GM20431 (cell line): ENCODE measurements at regions not wholly inside any gene's neighbourhood (a gene's known extent, or its start where the extent isn't known, plus 50 kb on each side); places are given as distances from the start of the nearest gene placed in this dataset.
"Not testable (repeated sequence)": the region's sequence is repeated elsewhere in the genome, so short reads cannot be mapped to it uniquely, and the experiment has no call there.

Experiments
- in situ Hi-C: fragments of 300-500 bp; cut with MseI, MboI; formaldehyde crosslinking; loops from one replicate; pipeline ENCODE4 v1.15.0; 2020; ENCODE audit warnings: low sequenced_read_pairs; ENCODE audit not compliant: unreplicated experiment

- in situ Hi-C loops = no loop called here
Observed at GRCh38 chr13:50595196-50595595, 248.3 kb downstream of the DLEU7 start.

DNA sequence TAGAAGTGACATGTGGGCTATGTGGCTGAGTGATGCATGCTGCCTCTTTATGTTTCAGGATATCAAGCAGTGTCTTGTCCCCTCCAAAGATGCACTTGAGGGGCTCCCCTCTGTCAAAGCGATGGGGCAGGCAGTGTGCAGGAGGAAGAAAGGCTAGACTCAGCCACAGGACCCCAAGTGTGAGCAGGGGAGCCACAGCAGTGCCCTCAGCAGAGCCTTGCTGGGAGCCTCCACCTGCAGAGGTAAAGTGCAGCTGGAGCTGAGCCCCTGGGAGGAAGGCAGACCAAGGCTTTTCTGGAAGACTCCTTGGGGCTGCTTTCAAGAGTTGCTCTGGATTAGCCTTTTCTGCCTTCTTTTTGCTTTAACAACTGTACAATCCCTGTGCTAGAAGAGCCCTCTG, 247.3 kb downstream of the DLEU7 start:
- in situ Hi-C loops = no loop called here

- in situ Hi-C loops = no loop called here
Observed at GRCh38 chr13:50596776-50597203, 246.7 kb downstream of the DLEU7 start.

GRCh38 chr13:50598338-50598737, 245.2 kb downstream of the DLEU7 start:
- in situ Hi-C loops = no loop called here

DNA sequence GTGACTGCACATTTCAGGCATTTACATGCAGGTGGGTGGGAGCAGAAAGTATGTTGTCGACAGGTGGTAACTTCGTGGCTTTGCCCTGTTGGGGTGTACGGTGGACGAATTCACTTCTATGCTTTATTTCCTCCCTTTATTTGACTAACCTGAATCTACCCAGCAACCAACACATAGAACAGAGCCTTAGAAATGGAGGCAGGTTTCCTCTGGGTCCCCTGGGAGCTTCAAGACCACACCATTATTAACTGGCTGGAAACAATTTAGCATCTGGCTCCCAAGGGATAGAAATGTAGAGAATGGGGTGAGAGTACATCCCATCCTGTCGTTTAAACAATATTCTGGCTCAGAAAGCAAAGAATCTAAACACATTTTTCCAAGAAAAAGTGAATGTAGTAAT, 244.4 kb downstream of the DLEU7 start:
- in situ Hi-C loops = no loop called here

GRCh38 chr13:50599927-50600326, 243.6 kb downstream of the DLEU7 start:
- in situ Hi-C loops = no loop called here

DNA sequence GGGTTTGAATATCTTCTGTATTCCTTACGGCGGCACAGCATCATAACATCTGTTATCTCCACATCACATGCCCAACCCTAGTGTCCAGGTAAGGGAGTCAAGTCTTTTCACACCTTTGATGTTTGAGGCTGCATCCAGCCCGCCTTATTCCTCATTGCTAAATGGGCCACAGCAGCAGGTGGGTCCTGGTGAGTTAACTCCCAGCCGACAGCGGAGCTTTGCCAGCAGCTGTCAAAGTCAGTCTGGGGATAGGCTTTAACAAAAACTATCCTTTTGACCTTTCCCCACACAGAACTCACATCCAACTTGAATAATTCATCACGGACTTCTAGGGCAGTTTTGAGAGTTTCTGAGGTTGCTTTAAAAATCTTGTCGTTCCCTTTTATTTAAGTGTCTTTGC, 235.1 kb downstream of the DLEU7 start:
- in situ Hi-C loops = no loop called here

- in situ Hi-C loops = no loop called here
Observed at GRCh38 chr13:50609011-50609410, 234.5 kb downstream of the DLEU7 start.

- in situ Hi-C loops = no loop called here
Observed at GRCh38 chr13:50610238-50610637, 233.3 kb downstream of the DLEU7 start.

DNA sequence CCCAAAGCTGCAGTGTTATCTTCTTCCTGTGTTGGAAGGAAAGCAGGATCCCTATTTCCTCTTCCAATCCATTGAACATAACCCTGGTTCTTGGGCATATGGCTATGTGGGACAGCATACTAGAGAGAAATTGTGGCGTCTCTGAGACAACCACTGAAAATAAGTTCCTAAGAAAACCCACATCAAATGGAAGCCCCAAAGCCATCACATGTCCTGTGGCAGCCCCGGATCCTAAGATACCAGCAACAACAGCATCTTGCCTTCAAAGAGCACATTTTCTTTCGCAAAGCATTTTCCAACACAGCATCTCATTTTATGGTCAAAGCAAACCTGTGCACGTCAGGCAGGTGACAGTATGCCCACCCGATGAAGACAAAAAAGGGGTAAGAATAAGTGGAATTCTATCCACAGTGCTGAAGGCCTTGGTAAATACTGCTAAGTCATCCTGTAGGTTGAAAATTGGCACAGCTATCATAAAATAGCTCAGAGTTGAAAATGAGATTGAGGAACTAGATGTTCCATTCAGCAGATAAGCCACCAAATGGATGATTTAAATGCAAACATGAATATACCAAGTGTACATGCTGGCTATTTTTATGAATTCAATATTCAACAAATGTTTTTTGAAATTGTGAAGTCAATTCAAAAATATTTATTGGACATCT, 232.2 kb downstream of the DLEU7 start:
- in situ Hi-C loops = no loop called here

DNA sequence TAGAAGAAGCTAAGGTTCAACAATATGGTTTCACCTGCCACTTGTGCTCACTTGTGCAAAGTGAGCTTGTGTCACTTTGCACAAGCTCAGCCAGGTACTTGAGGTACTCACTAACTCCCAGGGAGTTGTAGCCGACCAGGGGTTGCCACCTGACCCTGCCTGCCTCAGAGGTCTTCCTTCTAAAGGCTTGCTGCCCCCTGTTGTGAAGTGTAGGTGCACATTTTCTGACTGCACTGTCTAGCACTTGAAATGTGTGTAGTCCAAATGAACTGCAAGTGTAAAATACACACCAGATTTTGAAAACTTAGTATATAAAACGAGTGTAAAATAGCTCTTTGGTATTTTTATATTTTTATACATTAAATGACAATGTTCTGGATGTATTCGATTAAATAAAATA, 230.8 kb downstream of the DLEU7 start:
- in situ Hi-C loops = no loop called here

- in situ Hi-C loops = no loop called here
Observed at GRCh38 chr13:50613356-50613831, 230.1 kb downstream of the DLEU7 start.

- in situ Hi-C loops = no loop called here
Observed at GRCh38 chr13:50615234-50615633, 228.3 kb downstream of the DLEU7 start.

DNA sequence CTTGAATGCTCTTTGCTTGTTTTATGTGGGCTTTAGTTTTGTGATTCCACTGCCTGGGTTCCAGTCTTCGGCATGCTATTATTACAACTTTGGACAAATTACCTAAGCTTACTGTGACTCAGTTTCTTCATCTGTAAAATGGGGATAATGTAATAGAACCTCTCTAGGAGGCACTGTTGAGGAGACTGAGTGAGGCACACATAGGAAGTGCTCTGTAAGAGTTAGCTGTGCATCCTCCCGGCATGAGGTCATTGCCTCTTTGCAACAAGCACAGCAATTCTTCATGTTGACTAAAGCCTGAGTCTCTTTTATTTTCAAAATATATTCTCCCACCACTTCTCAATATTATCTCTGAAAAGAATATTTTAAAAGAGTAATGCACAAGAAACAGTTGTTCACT, 227.4 kb downstream of the DLEU7 start:
- in situ Hi-C loops = no loop called here

DNA sequence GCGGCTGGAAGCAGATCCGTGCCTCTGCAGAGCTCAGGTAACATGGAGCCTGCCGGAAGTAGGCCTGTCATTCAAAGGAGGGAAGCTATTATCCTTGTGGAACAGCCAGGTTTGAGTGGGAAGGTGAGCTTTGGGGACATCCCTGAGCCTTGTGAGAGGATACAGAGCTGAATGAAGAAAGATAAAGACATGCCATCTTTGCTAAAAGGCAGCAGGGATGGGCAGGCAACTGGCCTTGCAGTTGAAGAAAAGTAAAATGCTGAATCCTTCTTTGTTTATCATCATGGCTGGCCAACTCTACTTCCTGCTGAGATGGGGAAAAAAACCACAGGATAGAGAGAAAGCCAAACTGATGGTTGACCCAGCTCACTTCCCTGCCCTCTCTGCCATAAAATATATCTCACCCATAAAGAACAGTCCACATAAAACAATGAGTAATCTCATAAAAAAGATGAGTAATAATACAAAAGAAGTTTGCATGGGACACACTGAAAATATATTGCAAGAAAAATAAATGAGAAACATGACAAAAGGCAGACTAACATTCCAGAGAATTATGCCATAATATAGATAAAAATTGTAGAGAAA, 226.3 kb downstream of the DLEU7 start:
- in situ Hi-C loops = no loop called here

DNA sequence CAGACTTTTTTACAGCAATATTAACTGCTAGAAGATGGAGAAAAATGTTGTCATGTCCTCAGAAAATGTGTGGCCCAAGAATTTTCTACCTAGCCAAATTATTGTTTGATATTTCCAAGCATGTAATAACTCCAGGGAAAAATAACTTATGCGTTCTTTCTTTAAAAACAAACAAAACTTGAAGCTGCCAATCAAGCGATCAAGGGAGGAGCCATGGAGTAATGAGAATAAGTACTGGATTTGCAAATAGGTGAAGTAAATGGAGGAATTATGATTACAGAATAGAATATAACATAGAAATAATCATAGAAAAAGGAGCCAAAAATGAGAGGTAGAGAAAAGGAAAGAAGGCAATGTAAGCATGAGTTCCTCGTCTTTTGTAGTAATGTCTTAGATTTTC, 225.3 kb downstream of the DLEU7 start:
- in situ Hi-C loops = no loop called here

- in situ Hi-C loops = no loop called here
Observed at GRCh38 chr13:50626101-50626547, 217.4 kb downstream of the DLEU7 start.

DNA sequence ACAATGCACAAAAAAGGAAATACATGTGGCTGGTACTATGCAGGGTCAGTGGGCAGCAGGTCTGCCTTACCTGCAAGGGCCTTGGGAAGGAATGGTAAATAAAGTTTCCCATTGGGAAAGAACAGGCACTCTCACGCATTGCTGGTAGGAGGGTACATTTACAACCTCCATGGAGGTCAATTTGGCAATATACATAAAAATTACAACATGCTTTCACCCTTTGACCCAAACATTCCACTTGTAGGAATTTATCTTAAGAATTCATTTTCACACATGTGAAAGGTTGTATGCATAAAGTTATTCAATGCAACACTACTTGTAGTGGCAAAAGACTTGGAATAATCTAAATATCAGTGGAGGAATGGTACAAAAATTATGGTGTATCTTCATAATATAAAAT, 216.4 kb downstream of the DLEU7 start:
- in situ Hi-C loops = no loop called here

- in situ Hi-C loops = not testable (repeated sequence)
Observed at GRCh38 chr13:50628512-50628911, 215.0 kb downstream of the DLEU7 start.

- in situ Hi-C loops = no loop called here
Observed at GRCh38 chr13:50629497-50629896, 214.0 kb downstream of the DLEU7 start.

GRCh38 chr13:50629966-50630365, 213.5 kb downstream of the DLEU7 start:
- in situ Hi-C loops = no loop called here

- in situ Hi-C loops = no loop called here
Observed at GRCh38 chr13:50631041-50631440, 212.5 kb downstream of the DLEU7 start.
